ENCODE measurements at regions not wholly inside any gene's neighbourhood (a gene's known extent, or its start where the extent isn't known, plus 50 kb on each side); places are given as distances from the start of the nearest gene placed in this dataset.

- TF ChIP-seq POLR2A (IDR thresholded peaks at IDR 0.05; ENCODE audit: borderline replicate concordance, extremely low read depth, insufficient read depth, insufficient read length) = no peak
- TF ChIP-seq JUND (IDR thresholded peaks at IDR 0.05) = no peak
- TF ChIP-seq CBX3 (IDR thresholded peaks at IDR 0.05; ENCODE audit: low read depth) = no peak
- TF ChIP-seq REST (IDR thresholded peaks at IDR 0.05; ENCODE audit: low read depth) = no peak
- no peak for TF ChIP-seq ATF3 (IDR thresholded peaks at IDR 0.05)
These were observed 934.0 kb upstream of the EEF2KMT start (continued) for GRCh38 chr16:6031567-6031966.

GRCh38 chr16:6031102-6031501, 933.5 kb upstream of the EEF2KMT start:
- DNase-seq (ENCODE audit: low read depth, low spot score) = no peak
- H3K4me2 ChIP-seq (ENCODE audit: low read length) = no peak overlapping the region
- H3K27ac ChIP-seq (ENCODE audit: low read depth, low read length) = no peak overlapping the region
- no peaks in the 10 kb centered on the region for H3K79me2 ChIP-seq (ENCODE audit: insufficient read depth, low read length)
- CTCF ChIA-PET = no interaction called here
- H2AFZ ChIP-seq (ENCODE audit: low read depth, low read length, poor library complexity, severe bottlenecking) = no peak overlapping the region
- H3K27me3 ChIP-seq (ENCODE audit: insufficient read depth, low read length) = no peaks in the 10 kb centered on the region
- TF ChIP-seq EZH2phosphoT487 (IDR thresholded peaks at IDR 0.05; ENCODE audit: borderline replicate concordance) = no peak
- no peak for TF ChIP-seq ELF1 (IDR thresholded peaks at IDR 0.05; ENCODE audit: borderline replicate concordance, low read depth)
- POLR2A ChIA-PET = no interaction called here
- ATAC-seq = no peak
- intact Hi-C loops (cut with micrococcal nuclease) = no loop called here
- H3K4me3 ChIP-seq (replicated peaks in 1 of 2; ENCODE audit: low read depth in 1 of 2, low read length in 2 of 2) = no peak overlapping the region
- peaks cover 4 to 14% of the 10 kb centered on the region in 2 experiments; a peak in 2 of 4 replicates for H3K9me3 ChIP-seq (ENCODE audit: control insufficient read depth in 1 of 2, insufficient read depth in 1 of 2, low read depth in 1 of 2, low read length in 2 of 2)
- no peaks in the 10 kb centered on the region for H3K36me3 ChIP-seq (ENCODE audit: control insufficient read depth in 1 of 2, insufficient read depth in 2 of 2, low read length in 2 of 2)
- H4K20me1 ChIP-seq (ENCODE audit: insufficient read depth) = no peaks in the 10 kb centered on the region
- no peaks in the 10 kb centered on the region for H3K9me2 ChIP-seq (ENCODE audit: insufficient read depth)
- no TSS peak for BruUV-seq (replicated peaks)
- RAD21 ChIA-PET (ENCODE audit: low non-redundant PET in 1 of 2, low total read pairs in 2 of 2, uncharacterized antibody in 2 of 2, unreplicated experiment in 2 of 2) = no interaction called here
- no peaks in the 10 kb centered on the region for H3K4me1 ChIP-seq (ENCODE audit: control insufficient read depth in 1 of 2, insufficient read depth in 2 of 2, low read length in 2 of 2)
- H3K9ac ChIP-seq (ENCODE audit: low read length) = no peak overlapping the region
